ENCODE measurements at regions not wholly inside any gene's neighbourhood (a gene's known extent, or its start where the extent isn't known, plus 50 kb on each side); places are given as distances from the start of the nearest gene placed in this dataset.

GRCh38 chr7:25928549-25929330, 223.3 kb upstream of the NFE2L3 start:
- TF ChIP-seq CTCF (IDR thresholded peaks at IDR 0.05; ENCODE audit: unreplicated experiment), result no peak
- Mint-ChIP-seq H3K27me3 (ENCODE audit: low read depth) (peaks cover 6% of the 10 kb centered on the region), H3K27ac (no peak overlapping the region), H3K4me3 (no peak overlapping the region), H3K36me3 (no peaks in the 10 kb centered on the region), H3K4me1 (no peaks in the 10 kb centered on the region), H3K9me3 (peaks cover 18% of the 10 kb centered on the region)
- no peak for DNase-seq (ENCODE audit: low spot score in 2 of 2, unreplicated experiment in 2 of 2)

- Mint-ChIP-seq H3K9me3 (peaks cover 25% of the 10 kb centered on the region), H3K27ac (no peak overlapping the region), H3K4me3 (no peak overlapping the region), H3K4me1 (no peaks in the 10 kb centered on the region), H3K27me3 (ENCODE audit: low read depth) (peaks cover 6% of the 10 kb centered on the region), H3K36me3 (peaks cover 2% of the 10 kb centered on the region)
- TF ChIP-seq CTCF (IDR thresholded peaks at IDR 0.05; ENCODE audit: unreplicated experiment), result no peak
- no peak for DNase-seq (ENCODE audit: low spot score in 2 of 2, unreplicated experiment in 2 of 2)
Observed at GRCh38 chr7:25929448-25929847, 222.6 kb upstream of the NFE2L3 start.

GRCh38 chr7:25930492-25931048, 221.4 kb upstream of the NFE2L3 start:
- Mint-ChIP-seq H3K9me3 (peaks cover 37% of the 10 kb centered on the region), H3K27me3 (ENCODE audit: low read depth) (peaks cover 10% of the 10 kb centered on the region), H3K4me3 (no peak overlapping the region), H3K27ac (no peak overlapping the region), H3K4me1 (no peaks in the 10 kb centered on the region), H3K36me3 (peaks cover 4% of the 10 kb centered on the region)
- DNase-seq (ENCODE audit: low spot score in 2 of 2, unreplicated experiment in 2 of 2), result no peak
- TF ChIP-seq CTCF (IDR thresholded peaks at IDR 0.05; ENCODE audit: unreplicated experiment), result no peak

- no peaks in the 10 kb centered on the region for H3K4me1 Mint-ChIP-seq
Observed at GRCh38 chr7:25931156-25931555, 220.8 kb upstream of the NFE2L3 start.

GRCh38 chr7:25933921-25934320, 218.1 kb upstream of the NFE2L3 start:
- H3K4me1 Mint-ChIP-seq, result no peaks in the 10 kb centered on the region

More at GRCh38 chr7:25931156-25931555, 220.8 kb upstream of the NFE2L3 start:
- peaks cover 10% of the 10 kb centered on the region for H3K27me3 Mint-ChIP-seq (ENCODE audit: low read depth)
- no peak overlapping the region for H3K27ac Mint-ChIP-seq
- no peak for DNase-seq (ENCODE audit: low spot score in 2 of 2, unreplicated experiment in 2 of 2)
- peaks cover 4% of the 10 kb centered on the region for H3K36me3 Mint-ChIP-seq
- TF ChIP-seq CTCF (IDR thresholded peaks at IDR 0.05; ENCODE audit: unreplicated experiment), result no peak
- peaks cover 42% of the 10 kb centered on the region for H3K9me3 Mint-ChIP-seq
- H3K4me3 Mint-ChIP-seq, result no peak overlapping the region

More at GRCh38 chr7:25933921-25934320, 218.1 kb upstream of the NFE2L3 start:
- no peak for TF ChIP-seq CTCF (IDR thresholded peaks at IDR 0.05; ENCODE audit: unreplicated experiment)
- Mint-ChIP-seq H3K4me3 (no peak overlapping the region), H3K9me3 (peaks cover 44% of the 10 kb centered on the region), H3K27me3 (ENCODE audit: low read depth) (peaks cover 10% of the 10 kb centered on the region), H3K36me3 (peaks cover 4% of the 10 kb centered on the region), H3K27ac (no peak overlapping the region)
- DNase-seq (ENCODE audit: low spot score in 2 of 2, unreplicated experiment in 2 of 2), result no peak

Data from mesothelial cell of epicardium (in vitro differentiated cells).